DOHH2 (cell line): ENCODE measurements at regions not wholly inside any gene's neighbourhood (a gene's known extent, or its start where the extent isn't known, plus 50 kb on each side); places are given as distances from the start of the nearest gene placed in this dataset.

ENCODE experiments used
- CTCF ChIP-seq: fragments of 200-600 bp; sonication (generic); IDR thresholded peaks from one replicate; pipeline ENCODE4 v1.5.1; 2014; ENCODE audit warnings: antibody characterized with exemption, mild to moderate bottlenecking, low read depth, low read length; ENCODE audit not compliant: poor library complexity, severe bottlenecking
- EZH2phosphoT487 ChIP-seq: fragments of 200-600 bp; sonication (generic); IDR thresholded peaks from 2 replicates; pipeline ENCODE4 v1.6.1; 2017; ENCODE audit warnings: borderline replicate concordance, mild to moderate bottlenecking, antibody characterized with exemption, low read length, moderate library complexity, mixed read lengths

GRCh38 chr18:35868915-35869314 lies 103.6 kb upstream of the RMP24 start:
- TF ChIP-seq CTCF = no peak
- TF ChIP-seq EZH2phosphoT487 = no peak
